C4-2B (cell line): ENCODE measurements at regions not wholly inside any gene's neighbourhood (a gene's known extent, or its start where the extent isn't known, plus 50 kb on each side); places are given as distances from the start of the nearest gene placed in this dataset.

Source experiments
- ZFX ChIP-seq: fragments of 450-650 bp; IDR thresholded peaks from 2 replicates; pipeline ENCODE4 v1.6.1; 2017
- TF ChIP-seq, protein P1 (sequence below): fragments of 450-650 bp; conservative IDR thresholded peaks from 2 replicates; pipeline ENCODE4 v1.5.1; 2017; ENCODE audit warnings: mild to moderate bottlenecking

DNA sequence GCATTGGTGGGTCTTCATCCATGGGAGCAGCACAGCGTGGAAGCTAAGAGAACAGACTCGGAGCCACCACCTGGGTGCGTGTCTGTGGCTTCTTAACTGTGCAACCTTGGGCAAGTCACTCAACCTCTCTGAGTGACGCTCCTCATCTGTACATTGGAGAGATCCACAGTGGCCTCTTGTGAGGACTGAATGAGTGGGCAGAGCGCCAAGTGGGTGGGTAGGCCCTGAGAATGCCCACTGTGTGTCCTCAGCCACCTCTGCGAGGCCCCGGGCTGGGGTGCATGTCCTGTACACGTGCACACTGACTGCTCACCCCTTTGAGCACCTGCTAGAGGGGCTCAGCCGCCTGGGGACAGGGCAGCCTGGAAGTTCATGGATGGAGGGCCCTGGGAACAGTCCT, 99.6 kb upstream of the PRR23E start:
- TF ChIP-seq, protein P1, sequence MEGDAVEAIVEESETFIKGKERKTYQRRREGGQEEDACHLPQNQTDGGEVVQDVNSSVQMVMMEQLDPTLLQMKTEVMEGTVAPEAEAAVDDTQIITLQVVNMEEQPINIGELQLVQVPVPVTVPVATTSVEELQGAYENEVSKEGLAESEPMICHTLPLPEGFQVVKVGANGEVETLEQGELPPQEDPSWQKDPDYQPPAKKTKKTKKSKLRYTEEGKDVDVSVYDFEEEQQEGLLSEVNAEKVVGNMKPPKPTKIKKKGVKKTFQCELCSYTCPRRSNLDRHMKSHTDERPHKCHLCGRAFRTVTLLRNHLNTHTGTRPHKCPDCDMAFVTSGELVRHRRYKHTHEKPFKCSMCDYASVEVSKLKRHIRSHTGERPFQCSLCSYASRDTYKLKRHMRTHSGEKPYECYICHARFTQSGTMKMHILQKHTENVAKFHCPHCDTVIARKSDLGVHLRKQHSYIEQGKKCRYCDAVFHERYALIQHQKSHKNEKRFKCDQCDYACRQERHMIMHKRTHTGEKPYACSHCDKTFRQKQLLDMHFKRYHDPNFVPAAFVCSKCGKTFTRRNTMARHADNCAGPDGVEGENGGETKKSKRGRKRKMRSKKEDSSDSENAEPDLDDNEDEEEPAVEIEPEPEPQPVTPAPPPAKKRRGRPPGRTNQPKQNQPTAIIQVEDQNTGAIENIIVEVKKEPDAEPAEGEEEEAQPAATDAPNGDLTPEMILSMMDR, result no peak
- TF ChIP-seq ZFX, result no peak
